SU-DHL-6 (cell line): ENCODE measurements at regions not wholly inside any gene's neighbourhood (a gene's known extent, or its start where the extent isn't known, plus 50 kb on each side); places are given as distances from the start of the nearest gene placed in this dataset.

Experiments
- EZH2phosphoT487 ChIP-seq: fragments of 200-600 bp; sonication (generic), shearing (Covaris generic); conservative IDR thresholded peaks from 2 replicates; pipeline ENCODE4 v1.6.1; 2018; ENCODE audit warnings: mild to moderate bottlenecking, antibody characterized with exemption, low read length, moderate library complexity, mixed read lengths
- TF ChIP-seq, protein P1 (sequence below): fragments of 200-600 bp; sonication (generic); IDR thresholded peaks from one replicate; pipeline ENCODE4 v1.5.1; 2017; ENCODE audit warnings: antibody characterized with exemption, mild to moderate bottlenecking, low read length, moderate library complexity; ENCODE audit not compliant: insufficient read depth, poor library complexity, severe bottlenecking

DNA sequence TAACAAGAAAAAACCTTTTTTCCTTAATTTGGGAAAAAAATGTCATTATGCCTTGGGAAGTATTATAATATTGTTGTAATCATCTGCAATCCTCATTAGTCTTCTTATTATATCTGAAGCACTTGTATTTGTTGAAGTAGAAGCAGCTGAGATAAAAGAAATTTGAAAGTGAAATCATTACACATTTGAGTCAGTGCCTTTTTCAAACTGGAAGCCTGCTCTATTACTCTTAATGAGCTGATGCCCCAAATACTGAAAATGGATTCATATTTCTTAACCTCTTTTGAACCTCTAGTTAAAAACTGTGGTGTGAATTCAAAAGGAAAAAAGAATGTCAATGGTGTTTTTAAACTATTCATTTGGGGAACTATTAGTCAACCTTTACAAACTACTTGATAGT, 1027.7 kb downstream of the NR2F1-AS1 start:
- TF ChIP-seq, protein P1, sequence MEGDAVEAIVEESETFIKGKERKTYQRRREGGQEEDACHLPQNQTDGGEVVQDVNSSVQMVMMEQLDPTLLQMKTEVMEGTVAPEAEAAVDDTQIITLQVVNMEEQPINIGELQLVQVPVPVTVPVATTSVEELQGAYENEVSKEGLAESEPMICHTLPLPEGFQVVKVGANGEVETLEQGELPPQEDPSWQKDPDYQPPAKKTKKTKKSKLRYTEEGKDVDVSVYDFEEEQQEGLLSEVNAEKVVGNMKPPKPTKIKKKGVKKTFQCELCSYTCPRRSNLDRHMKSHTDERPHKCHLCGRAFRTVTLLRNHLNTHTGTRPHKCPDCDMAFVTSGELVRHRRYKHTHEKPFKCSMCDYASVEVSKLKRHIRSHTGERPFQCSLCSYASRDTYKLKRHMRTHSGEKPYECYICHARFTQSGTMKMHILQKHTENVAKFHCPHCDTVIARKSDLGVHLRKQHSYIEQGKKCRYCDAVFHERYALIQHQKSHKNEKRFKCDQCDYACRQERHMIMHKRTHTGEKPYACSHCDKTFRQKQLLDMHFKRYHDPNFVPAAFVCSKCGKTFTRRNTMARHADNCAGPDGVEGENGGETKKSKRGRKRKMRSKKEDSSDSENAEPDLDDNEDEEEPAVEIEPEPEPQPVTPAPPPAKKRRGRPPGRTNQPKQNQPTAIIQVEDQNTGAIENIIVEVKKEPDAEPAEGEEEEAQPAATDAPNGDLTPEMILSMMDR: no peak
- TF ChIP-seq EZH2phosphoT487: no peak
